H9 (cell line): ENCODE measurements at regions not wholly inside any gene's neighbourhood (a gene's known extent, or its start where the extent isn't known, plus 50 kb on each side); places are given as distances from the start of the nearest gene placed in this dataset.

ENCODE experiments used
- DNase-seq: peaks from one replicate; pipeline ENCODE4 v3.0.0-alpha.2; 2017
- H2AFZ ChIP-seq: one replicate; pipeline ENCODE4 v1.6.1; 2013; ENCODE audit warnings: mild to moderate bottlenecking, low read length, control low read depth, moderate library complexity
- H2AK5ac ChIP-seq: 2 replicates; pipeline ENCODE4 v1.6.1; 2013; ENCODE audit warnings: low read length, control low read depth, mixed read lengths; ENCODE audit not compliant: insufficient read length
- H2BK120ac ChIP-seq: one replicate; pipeline ENCODE4 v1.6.1; 2013; ENCODE audit warnings: low read depth, mild to moderate bottlenecking, low read length, control low read depth, inconsistent platforms; ENCODE audit not compliant: poor library complexity, severe bottlenecking
- H2BK12ac ChIP-seq: 2 replicates; pipeline ENCODE4 v1.6.1; 2013; ENCODE audit warnings: low read length, control low read depth, mixed read lengths, low read depth; ENCODE audit not compliant: insufficient read length
- H2BK15ac ChIP-seq: 2 replicates; pipeline ENCODE4 v1.6.1; 2013; ENCODE audit warnings: low read depth, low read length, control low read depth
- H2BK20ac ChIP-seq: one replicate; pipeline ENCODE4 v1.6.1; 2013; ENCODE audit warnings: low read depth, mild to moderate bottlenecking, low read length, control low read depth, inconsistent platforms; ENCODE audit not compliant: poor library complexity, severe bottlenecking
- H2BK5ac ChIP-seq: 2 replicates; pipeline ENCODE4 v1.6.1; 2013; ENCODE audit warnings: low read length, control low read depth, mixed read lengths; ENCODE audit not compliant: insufficient read length
- H3K14ac ChIP-seq: 2 replicates; pipeline ENCODE4 v1.6.1; 2013; ENCODE audit warnings: low read length, control low read depth; ENCODE audit not compliant: insufficient read depth
- H3K18ac ChIP-seq: 2 replicates; pipeline ENCODE4 v1.6.1; 2013; ENCODE audit warnings: low read depth, mild to moderate bottlenecking, mixed read lengths, low read length, control low read depth; ENCODE audit not compliant: insufficient read length
- H3K23ac ChIP-seq: 2 replicates; pipeline ENCODE4 v1.6.1; 2013; ENCODE audit warnings: low read length, control low read depth, mixed read lengths, low read depth; ENCODE audit not compliant: insufficient read length
- H3K23me2 ChIP-seq: 2 replicates; pipeline ENCODE4 v1.6.1; 2013; ENCODE audit warnings: low read depth, mild to moderate bottlenecking, mixed read lengths, low read length, control low read depth; ENCODE audit not compliant: insufficient read length, poor library complexity, severe bottlenecking
- H3K27ac ChIP-seq: 2 replicates; pipeline ENCODE4 v1.5.1; 2013; ENCODE audit warnings: low read length, control low read depth, mixed read lengths, low read depth; ENCODE audit not compliant: insufficient read length
- H3K27me3 ChIP-seq: 2 replicates; pipeline ENCODE4 v1.6.1; 2013; ENCODE audit warnings: low read length, control low read depth, inconsistent platforms; ENCODE audit not compliant: insufficient read depth
- H3K4ac ChIP-seq: 2 replicates; pipeline ENCODE4 v1.6.1; 2013; ENCODE audit warnings: low read depth, mild to moderate bottlenecking, control low read depth, inconsistent platforms, low read length, moderate library complexity
- H3K4me1 ChIP-seq: 2 replicates; pipeline ENCODE4 v1.6.1; 2013; ENCODE audit warnings: low read length, control low read depth, inconsistent platforms; ENCODE audit not compliant: insufficient read depth
- H3K4me2 ChIP-seq: 2 replicates; pipeline ENCODE4 v1.6.1; 2013; ENCODE audit warnings: low read length, control low read depth, mixed read lengths; ENCODE audit not compliant: insufficient read length, insufficient read depth
- H3K56ac ChIP-seq: 2 replicates; pipeline ENCODE4 v1.6.1; 2013; ENCODE audit warnings: low read depth, mild to moderate bottlenecking, mixed read lengths, low read length, control low read depth; ENCODE audit not compliant: insufficient read length
- H3K79me1 ChIP-seq: 2 replicates; pipeline ENCODE4 v1.6.1; 2013; ENCODE audit warnings: low read depth, mild to moderate bottlenecking, moderate library complexity, low read length, control low read depth, inconsistent platforms; ENCODE audit not compliant: insufficient read depth, poor library complexity, severe bottlenecking
- H3K79me2 ChIP-seq: 2 replicates; pipeline ENCODE4 v1.6.1; 2013; ENCODE audit warnings: low read length, control low read depth, inconsistent platforms; ENCODE audit not compliant: insufficient read depth
- H3K9ac ChIP-seq: 2 replicates; pipeline ENCODE4 v1.6.1; 2013; ENCODE audit warnings: low read length, control low read depth, mixed read lengths; ENCODE audit not compliant: insufficient read length; ENCODE audit errors: extremely low read depth
- H3K9me3 ChIP-seq: one replicate; pipeline ENCODE4 v1.6.1; 2013; ENCODE audit warnings: low read depth, low read length, inconsistent platforms; ENCODE audit not compliant: control insufficient read depth
- H3T11ph ChIP-seq: one replicate; pipeline ENCODE4 v1.6.1; 2013; ENCODE audit warnings: mild to moderate bottlenecking, low read length, control low read depth, inconsistent platforms
- H4K20me1 ChIP-seq: one replicate; pipeline ENCODE4 v1.6.1; 2013; ENCODE audit not compliant: control insufficient read depth, insufficient read length, insufficient read depth
- H4K5ac ChIP-seq: 2 replicates; pipeline ENCODE4 v1.6.1; 2013; ENCODE audit warnings: low read depth, mild to moderate bottlenecking, mixed read lengths, low read length, control low read depth; ENCODE audit not compliant: insufficient read length
- H4K8ac ChIP-seq: replicated peaks from 2 replicates; pipeline ENCODE4 v1.6.1; 2013; ENCODE audit warnings: low read length, control low read depth, mixed read lengths, low read depth; ENCODE audit not compliant: insufficient read length
- H4K91ac ChIP-seq: 2 replicates; pipeline ENCODE4 v1.6.1; 2013; ENCODE audit warnings: low read depth, mild to moderate bottlenecking, moderate library complexity, mixed read lengths, low read length, control low read depth; ENCODE audit not compliant: insufficient read length
- H3K27ac Mint-ChIP-seq, 3 experiments: 2 replicates in 2 of 3; 3 replicates in 1 of 3; pipeline ENCODE4 v1.8.0; 2020 to 2021; ENCODE audit warnings: mixed read lengths in 3 of 3, mild to moderate bottlenecking in 1 of 3, moderate library complexity in 1 of 3
- H3K27me3 Mint-ChIP-seq: 2 replicates; pipeline ENCODE4 v1.8.0; 2021; ENCODE audit warnings: low read depth, mild to moderate bottlenecking, moderate library complexity, mixed read lengths
- H3K36me3 Mint-ChIP-seq, 3 experiments: 2 replicates in 2 of 3; 3 replicates in 1 of 3; pipeline ENCODE4 v1.8.0; 2020 to 2021; ENCODE audit warnings: low read depth in 3 of 3, mixed read lengths in 3 of 3; ENCODE audit not compliant: insufficient read depth in 1 of 3
- H3K4me1 Mint-ChIP-seq, 2 experiments: 2 replicates each; pipeline ENCODE4 v1.8.0; 2020; ENCODE audit warnings: mixed read lengths in 2 of 2
- H3K4me3 Mint-ChIP-seq, 2 experiments: 2 replicates in 1 of 2; 3 replicates in 1 of 2; pipeline ENCODE4 v1.8.0; 2020 to 2021; ENCODE audit warnings: mild to moderate bottlenecking in 2 of 2, mixed read lengths in 2 of 2, moderate library complexity in 1 of 2
- H3K9me3 Mint-ChIP-seq, 2 experiments: 2 replicates in 1 of 2; 3 replicates in 1 of 2; pipeline ENCODE4 v1.8.0; 2020; ENCODE audit warnings: mild to moderate bottlenecking in 2 of 2, mixed read lengths in 2 of 2, moderate library complexity in 1 of 2
- WGBS: extraction: QIAGEN DNeasy Blood & Tissue Kit; methylation state at CpG from one replicate; pipeline ENCODE4 v1.1.7; 2013; ENCODE audit warnings: missing lambda C conversion rate, low lambda C conversion rate, mixed read lengths; ENCODE audit not compliant: insufficient read length; ENCODE audit errors: extremely low coverage; 5-methylcytosine and 5-hydroxymethylcytosine counted together
- TF ChIP-seq, protein P1 (sequence below): fragments of 200-600 bp; sonication (generic); conservative IDR thresholded peaks from 3 replicates; pipeline ENCODE4 v1.8.0; 2021; ENCODE audit warnings: antibody characterized with exemption, mild to moderate bottlenecking

DNA sequence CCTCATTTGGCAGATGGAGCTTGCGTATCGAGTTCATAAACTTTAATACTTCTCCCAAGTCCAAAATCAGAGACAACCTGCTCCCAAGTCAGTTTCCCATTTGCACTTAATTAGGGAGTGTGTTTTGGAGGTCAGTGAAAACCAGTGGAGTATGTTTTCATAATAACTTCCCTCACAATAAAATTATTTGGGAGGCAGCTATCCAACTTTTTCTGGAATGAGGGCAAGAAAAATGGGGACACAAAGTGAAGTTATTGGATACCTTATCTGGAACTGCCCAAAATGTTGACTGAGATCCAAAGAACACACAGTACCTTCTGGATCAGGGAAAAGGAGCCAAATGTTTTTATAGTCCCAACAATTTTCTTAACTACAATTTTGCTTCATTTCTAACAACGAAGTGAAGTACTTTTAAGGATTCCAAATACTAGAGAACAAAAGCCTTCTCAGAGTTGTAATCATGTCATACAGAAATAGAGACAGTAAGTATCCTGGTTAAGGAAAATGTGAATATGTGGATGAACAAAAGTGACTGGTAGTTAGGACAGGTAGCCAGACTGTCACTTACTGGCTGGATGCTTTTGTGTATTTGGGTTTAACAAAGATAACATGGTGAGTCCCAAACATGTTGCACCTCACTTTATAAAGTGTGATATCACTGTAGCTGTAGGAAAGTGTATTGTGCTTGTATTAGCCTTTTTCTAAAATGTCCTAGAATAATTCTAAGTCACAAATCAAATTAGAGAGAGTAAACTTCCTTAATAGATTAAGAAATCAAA, 325.0 kb downstream of the HLX start:
- Mint-ChIP-seq H3K9me3 (peaks cover 0 to 4% of the 10 kb centered on the region in 2 experiments; a peak in 2 of 5 replicates), H3K4me1 (peaks cover 0 to 2% of the 10 kb centered on the region in 2 experiments; a peak in 1 of 4 replicates), H3K36me3 (no peaks in the 10 kb centered on the region), H3K4me3 (no peak overlapping the region), H3K27me3 (peaks cover 2% of the 10 kb centered on the region), H3K27ac (no peak overlapping the region)
- Histone ChIP-seq H3K23me2 (no peaks in the 10 kb centered on the region), H2AFZ (no peak overlapping the region), H2BK12ac (no peak overlapping the region), H3K79me1 (no peaks in the 10 kb centered on the region), H3K4ac (no peak overlapping the region), H4K91ac (no peak overlapping the region), H2BK5ac (no peak overlapping the region), H3K9me3 (no peaks in the 10 kb centered on the region), H2BK120ac (no peak overlapping the region), H4K20me1 (no peaks in the 10 kb centered on the region), H3K9ac (no peak overlapping the region), H3K18ac (no peak overlapping the region), H3K79me2 (no peaks in the 10 kb centered on the region), H3K14ac (no peak overlapping the region), H3K4me1 (no peaks in the 10 kb centered on the region), H3K4me2 (no peak overlapping the region), H3K23ac (no peak overlapping the region), H3K56ac (no peak overlapping the region), H3T11ph (no peak overlapping the region), H2AK5ac (no peak overlapping the region), H3K27me3 (no peaks in the 10 kb centered on the region), H2BK20ac (no peak overlapping the region), H4K8ac (no peak overlapping the region), H4K5ac (no peak overlapping the region), H3K27ac (no peak overlapping the region), H2BK15ac (no peak overlapping the region)
- TF ChIP-seq, protein P1, sequence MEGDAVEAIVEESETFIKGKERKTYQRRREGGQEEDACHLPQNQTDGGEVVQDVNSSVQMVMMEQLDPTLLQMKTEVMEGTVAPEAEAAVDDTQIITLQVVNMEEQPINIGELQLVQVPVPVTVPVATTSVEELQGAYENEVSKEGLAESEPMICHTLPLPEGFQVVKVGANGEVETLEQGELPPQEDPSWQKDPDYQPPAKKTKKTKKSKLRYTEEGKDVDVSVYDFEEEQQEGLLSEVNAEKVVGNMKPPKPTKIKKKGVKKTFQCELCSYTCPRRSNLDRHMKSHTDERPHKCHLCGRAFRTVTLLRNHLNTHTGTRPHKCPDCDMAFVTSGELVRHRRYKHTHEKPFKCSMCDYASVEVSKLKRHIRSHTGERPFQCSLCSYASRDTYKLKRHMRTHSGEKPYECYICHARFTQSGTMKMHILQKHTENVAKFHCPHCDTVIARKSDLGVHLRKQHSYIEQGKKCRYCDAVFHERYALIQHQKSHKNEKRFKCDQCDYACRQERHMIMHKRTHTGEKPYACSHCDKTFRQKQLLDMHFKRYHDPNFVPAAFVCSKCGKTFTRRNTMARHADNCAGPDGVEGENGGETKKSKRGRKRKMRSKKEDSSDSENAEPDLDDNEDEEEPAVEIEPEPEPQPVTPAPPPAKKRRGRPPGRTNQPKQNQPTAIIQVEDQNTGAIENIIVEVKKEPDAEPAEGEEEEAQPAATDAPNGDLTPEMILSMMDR, result no peak
- WGBS, result no CpG with 5 or more reads among the region's 3 CpGs
- DNase-seq, result no peak
